ENCODE measurements at regions not wholly inside any gene's neighbourhood (a gene's known extent, or its start where the extent isn't known, plus 50 kb on each side); places are given as distances from the start of the nearest gene placed in this dataset.

DNA sequence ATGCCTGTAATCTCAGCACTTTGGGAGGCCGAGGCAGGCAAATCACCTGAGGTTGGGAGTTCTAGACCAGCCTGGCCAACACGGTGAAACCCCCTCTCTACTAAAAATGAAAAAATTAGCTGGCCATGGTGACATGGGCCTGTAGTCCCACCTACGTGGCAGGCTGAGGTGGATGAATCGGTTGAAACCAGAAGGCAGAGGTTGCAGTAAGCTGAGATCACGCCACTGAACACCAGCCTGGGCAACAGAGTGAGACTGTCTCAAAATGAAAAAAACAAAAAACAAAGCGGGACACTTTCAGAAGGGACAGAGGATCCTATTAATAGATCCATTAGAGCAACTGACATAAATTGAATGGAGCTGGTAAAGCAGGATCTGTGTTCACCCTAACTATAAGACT is 89.6 kb upstream of the SGCD start:
- no peak overlapping the region for H3K4me3 ChIP-seq (ENCODE audit: low read length)
- DNase-seq (ENCODE audit: low read depth), result no peak
- TF ChIP-seq, protein P1, sequence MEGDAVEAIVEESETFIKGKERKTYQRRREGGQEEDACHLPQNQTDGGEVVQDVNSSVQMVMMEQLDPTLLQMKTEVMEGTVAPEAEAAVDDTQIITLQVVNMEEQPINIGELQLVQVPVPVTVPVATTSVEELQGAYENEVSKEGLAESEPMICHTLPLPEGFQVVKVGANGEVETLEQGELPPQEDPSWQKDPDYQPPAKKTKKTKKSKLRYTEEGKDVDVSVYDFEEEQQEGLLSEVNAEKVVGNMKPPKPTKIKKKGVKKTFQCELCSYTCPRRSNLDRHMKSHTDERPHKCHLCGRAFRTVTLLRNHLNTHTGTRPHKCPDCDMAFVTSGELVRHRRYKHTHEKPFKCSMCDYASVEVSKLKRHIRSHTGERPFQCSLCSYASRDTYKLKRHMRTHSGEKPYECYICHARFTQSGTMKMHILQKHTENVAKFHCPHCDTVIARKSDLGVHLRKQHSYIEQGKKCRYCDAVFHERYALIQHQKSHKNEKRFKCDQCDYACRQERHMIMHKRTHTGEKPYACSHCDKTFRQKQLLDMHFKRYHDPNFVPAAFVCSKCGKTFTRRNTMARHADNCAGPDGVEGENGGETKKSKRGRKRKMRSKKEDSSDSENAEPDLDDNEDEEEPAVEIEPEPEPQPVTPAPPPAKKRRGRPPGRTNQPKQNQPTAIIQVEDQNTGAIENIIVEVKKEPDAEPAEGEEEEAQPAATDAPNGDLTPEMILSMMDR (conservative IDR thresholded peaks at IDR 0.05; ENCODE audit: low read depth, low read length), result no peak

DNA sequence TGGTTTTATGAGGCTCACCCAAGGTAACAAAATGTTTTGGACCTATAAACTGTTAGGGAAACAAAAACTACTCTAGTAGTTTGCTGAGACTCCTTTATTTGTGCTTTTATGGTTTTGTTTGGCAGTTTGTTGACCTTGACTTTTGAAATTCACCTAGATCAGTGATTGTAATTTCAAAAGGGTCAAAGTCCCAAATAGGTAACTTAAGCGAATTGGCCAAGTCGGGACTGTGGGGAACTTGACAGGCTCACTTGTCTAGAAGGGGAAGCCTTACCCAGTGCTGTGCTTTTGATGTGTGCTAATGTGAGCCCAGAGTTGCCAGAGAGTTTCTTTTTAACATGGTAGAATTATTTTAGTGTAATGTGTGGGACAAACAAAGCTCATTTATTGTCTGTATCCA is 87.2 kb upstream of the SGCD start:
- TF ChIP-seq, protein P1 (conservative IDR thresholded peaks at IDR 0.05; ENCODE audit: low read depth, low read length), result no peak
- no peak for DNase-seq (ENCODE audit: low read depth)
- H3K4me3 ChIP-seq (ENCODE audit: low read length), result no peak overlapping the region

DNA sequence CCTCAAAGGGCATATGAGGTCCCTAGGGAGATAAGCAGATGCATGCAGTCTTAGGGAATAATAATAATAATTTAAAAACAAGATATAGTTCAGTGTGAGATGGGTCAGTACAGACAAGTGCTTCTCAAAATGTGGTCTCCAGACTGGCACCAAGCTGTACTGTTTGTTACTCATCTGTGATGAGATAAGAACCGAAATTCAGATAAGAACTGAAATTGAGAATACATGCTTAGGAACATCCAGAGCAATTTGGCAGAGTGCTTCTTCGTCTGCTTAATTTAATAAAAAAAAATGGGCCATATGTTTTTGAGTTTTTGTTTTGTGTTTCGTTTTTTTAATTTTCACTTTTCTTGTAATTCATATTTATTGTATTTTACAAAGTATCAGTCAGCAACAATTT is 86.5 kb upstream of the SGCD start:
- H3K4me3 ChIP-seq (ENCODE audit: low read length), result no peak overlapping the region
- no peak for DNase-seq (ENCODE audit: low read depth)
- TF ChIP-seq, protein P1 (conservative IDR thresholded peaks at IDR 0.05; ENCODE audit: low read depth, low read length), result no peak

DNA sequence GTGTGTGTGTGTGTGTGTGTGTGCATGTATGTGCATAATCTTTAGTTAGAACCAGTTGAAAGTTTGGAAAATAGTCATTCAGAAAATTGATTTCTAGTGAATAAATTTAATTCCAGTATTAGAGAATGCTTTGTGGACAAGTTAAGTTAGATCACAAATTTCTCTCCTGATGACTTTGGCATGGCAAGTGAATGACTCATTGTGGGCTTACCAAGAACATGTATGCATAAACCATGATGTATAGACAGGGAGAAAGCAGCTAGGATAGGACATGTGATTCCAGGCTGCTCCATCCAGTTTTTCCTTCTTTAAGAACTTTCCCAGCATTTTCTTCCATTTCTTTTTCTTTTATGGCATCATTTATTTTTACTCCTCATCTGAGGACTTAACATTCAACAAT is 85.7 kb upstream of the SGCD start:
- TF ChIP-seq, protein P1 (conservative IDR thresholded peaks at IDR 0.05; ENCODE audit: low read depth, low read length), result no peak
- no peak overlapping the region for H3K4me3 ChIP-seq (ENCODE audit: low read length)
- DNase-seq (ENCODE audit: low read depth), result no peak

DNA sequence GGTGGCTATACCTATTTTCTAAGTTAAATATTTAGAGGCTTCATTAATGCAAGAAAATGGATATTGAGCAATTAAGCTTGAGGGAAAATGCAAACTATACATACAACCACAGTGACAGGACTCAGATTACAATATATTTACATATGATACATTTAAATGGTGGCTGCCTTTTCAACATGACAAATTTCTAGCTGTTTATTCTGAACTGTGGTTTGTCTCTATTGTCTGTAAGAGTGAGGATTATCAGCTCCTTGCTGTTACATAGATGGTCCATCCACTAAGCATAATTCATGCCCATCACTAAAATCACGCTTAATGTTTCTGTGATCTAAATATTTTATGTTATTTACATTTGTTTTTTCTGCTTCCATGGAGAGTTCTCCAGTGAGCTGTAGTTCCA is 81.1 kb upstream of the SGCD start:
- H3K4me3 ChIP-seq (ENCODE audit: low read length), result no peak overlapping the region
- no peak for DNase-seq (ENCODE audit: low read depth)
- TF ChIP-seq, protein P1 (conservative IDR thresholded peaks at IDR 0.05; ENCODE audit: low read depth, low read length), result no peak

DNA sequence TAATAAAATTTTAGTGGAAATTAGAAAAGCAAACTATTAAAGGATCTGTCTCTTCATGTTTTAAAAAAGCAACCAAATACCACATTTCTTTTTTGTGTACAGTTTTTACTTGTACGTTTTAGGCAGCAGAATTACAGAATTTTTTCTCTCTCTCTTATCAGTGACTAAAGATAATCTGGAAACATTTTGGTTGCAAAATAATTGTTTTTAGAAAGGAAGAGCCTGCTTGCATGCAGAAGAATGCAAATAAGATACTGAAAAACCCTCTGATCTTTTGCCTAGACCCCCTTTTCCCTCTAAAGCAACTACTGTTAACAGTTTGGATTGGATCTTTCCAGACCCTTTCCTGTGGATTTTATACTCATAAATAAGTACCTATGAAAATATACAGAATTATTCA is 75.9 kb upstream of the SGCD start:
- TF ChIP-seq, protein P1 (conservative IDR thresholded peaks at IDR 0.05; ENCODE audit: low read depth, low read length), result no peak
- no peak for DNase-seq (ENCODE audit: low read depth)
- no peak overlapping the region for H3K4me3 ChIP-seq (ENCODE audit: low read length)

DNA sequence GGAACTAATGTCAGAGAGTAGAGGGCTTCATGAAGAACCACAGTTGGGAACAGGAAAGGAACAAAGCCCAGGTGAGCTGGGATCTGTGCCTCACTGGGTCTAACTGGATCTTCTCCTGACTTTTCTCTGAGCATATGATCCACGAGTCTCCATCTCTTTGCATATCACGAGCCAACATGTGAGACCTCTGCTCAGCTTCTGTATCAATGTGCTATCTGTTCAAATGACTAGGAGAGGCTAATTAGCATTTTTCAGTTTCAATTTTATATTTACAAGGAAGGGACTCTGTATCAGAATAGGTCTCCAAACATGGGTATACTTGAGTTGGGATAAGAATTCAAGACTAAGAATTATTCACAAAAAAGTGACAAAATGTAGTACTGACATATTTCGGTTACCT is 73.8 kb upstream of the SGCD start:
- no peak overlapping the region for H3K4me3 ChIP-seq (ENCODE audit: low read length)
- DNase-seq (ENCODE audit: low read depth), result no peak
- TF ChIP-seq, protein P1 (conservative IDR thresholded peaks at IDR 0.05; ENCODE audit: low read depth, low read length), result no peak

All from retinal pigment epithelial cell (primary cell).